ENCODE measurements at regions not wholly inside any gene's neighbourhood (a gene's known extent, or its start where the extent isn't known, plus 50 kb on each side); places are given as distances from the start of the nearest gene placed in this dataset.

DNA sequence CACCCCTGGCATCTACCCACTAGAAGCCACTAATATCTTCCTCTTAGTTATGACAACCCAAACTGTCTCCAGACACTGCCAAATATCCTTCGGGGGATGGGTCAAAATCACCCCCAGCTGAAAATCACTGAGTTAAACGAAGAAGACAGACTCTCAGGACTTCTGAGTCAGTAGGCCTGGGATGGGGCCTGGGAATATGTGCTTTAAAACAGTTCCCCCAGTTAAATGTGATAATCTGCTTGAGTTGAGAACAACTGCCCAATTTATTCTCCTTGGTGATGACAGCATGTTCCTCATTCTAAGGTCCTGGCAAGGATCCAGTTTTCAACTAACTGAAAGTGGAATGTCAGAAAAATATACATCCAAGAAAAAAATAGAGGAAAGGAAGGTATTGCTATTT lies 52.4 kb downstream of the CBLL2 start:
- H3K36me3 Mint-ChIP-seq (ENCODE audit: insufficient read depth, unreplicated experiment) = no peaks in the 10 kb centered on the region
- H3K27me3 ChIP-seq (replicated peaks; ENCODE audit: control insufficient read depth, insufficient read depth, low read length) = no peaks in the 10 kb centered on the region
- H3K4me3 Mint-ChIP-seq (ENCODE audit: unreplicated experiment) = no peak overlapping the region
- H3K27ac Mint-ChIP-seq (ENCODE audit: unreplicated experiment) = no peak overlapping the region
- H3K4me1 ChIP-seq = no peaks in the 10 kb centered on the region
- peaks cover 13% of the 10 kb centered on the region for H3K27me3 Mint-ChIP-seq (ENCODE audit: insufficient read depth, unreplicated experiment)
- no peaks in the 10 kb centered on the region for H3K36me3 ChIP-seq (ENCODE audit: control insufficient read depth, insufficient read depth, low read length)
- intact Hi-C loops (cut with micrococcal nuclease; ENCODE audit: unreplicated experiment) = no loop called here
- H3K4me3 ChIP-seq (ENCODE audit: low read depth, low read length) = no peak overlapping the region
- no peaks in the 10 kb centered on the region for H3K9me3 Mint-ChIP-seq (ENCODE audit: unreplicated experiment)
- ChIA-PET CTCF (no interaction called here), POLR2A (no interaction called here)
- no TSS peak for BruUV-seq (replicated peaks)
- no peaks in the 10 kb centered on the region for H3K4me1 Mint-ChIP-seq (ENCODE audit: low read depth, unreplicated experiment)
- TF ChIP-seq, protein P1, sequence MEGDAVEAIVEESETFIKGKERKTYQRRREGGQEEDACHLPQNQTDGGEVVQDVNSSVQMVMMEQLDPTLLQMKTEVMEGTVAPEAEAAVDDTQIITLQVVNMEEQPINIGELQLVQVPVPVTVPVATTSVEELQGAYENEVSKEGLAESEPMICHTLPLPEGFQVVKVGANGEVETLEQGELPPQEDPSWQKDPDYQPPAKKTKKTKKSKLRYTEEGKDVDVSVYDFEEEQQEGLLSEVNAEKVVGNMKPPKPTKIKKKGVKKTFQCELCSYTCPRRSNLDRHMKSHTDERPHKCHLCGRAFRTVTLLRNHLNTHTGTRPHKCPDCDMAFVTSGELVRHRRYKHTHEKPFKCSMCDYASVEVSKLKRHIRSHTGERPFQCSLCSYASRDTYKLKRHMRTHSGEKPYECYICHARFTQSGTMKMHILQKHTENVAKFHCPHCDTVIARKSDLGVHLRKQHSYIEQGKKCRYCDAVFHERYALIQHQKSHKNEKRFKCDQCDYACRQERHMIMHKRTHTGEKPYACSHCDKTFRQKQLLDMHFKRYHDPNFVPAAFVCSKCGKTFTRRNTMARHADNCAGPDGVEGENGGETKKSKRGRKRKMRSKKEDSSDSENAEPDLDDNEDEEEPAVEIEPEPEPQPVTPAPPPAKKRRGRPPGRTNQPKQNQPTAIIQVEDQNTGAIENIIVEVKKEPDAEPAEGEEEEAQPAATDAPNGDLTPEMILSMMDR (IDR thresholded peaks at IDR 0.05; ENCODE audit: insufficient read depth in 1 of 2, low read depth in 1 of 2, low read length in 1 of 2, severe bottlenecking in 1 of 2, unreplicated experiment in 1 of 2) = no peak
- no peak for DNase-seq
- H3K9me3 ChIP-seq = no peaks in the 10 kb centered on the region

DNA sequence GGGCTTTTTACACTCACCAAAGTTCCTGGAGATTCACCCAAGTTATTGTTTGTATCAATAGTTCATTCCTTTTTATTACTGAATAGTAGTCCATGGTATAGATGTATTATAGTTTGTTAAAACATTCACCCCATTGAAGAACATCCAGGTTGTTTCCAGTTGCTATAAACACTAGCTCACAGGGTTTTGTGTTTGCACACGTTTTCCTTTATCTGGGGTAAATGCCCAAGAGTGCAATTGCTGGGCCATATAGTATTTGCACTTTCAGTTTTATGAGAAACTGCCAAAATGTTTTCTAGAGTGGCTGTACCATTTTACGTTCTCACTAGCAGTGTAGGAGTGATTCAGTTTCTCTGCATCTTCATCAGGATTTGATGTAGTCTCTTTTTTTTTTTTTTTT lies 57.1 kb downstream of the CBLL2 start:
- Histone ChIP-seq H3K4me3 (ENCODE audit: low read depth, low read length) (no peak overlapping the region), H3K4me1 (no peaks in the 10 kb centered on the region), H3K27me3 (replicated peaks; ENCODE audit: control insufficient read depth, insufficient read depth, low read length) (no peaks in the 10 kb centered on the region), H3K36me3 (ENCODE audit: control insufficient read depth, insufficient read depth, low read length) (no peaks in the 10 kb centered on the region), H3K9me3 (no peaks in the 10 kb centered on the region)
- Mint-ChIP-seq H3K4me1 (ENCODE audit: low read depth, unreplicated experiment) (no peaks in the 10 kb centered on the region), H3K36me3 (ENCODE audit: insufficient read depth, unreplicated experiment) (no peaks in the 10 kb centered on the region), H3K27me3 (ENCODE audit: insufficient read depth, unreplicated experiment) (peaks cover 6% of the 10 kb centered on the region), H3K9me3 (ENCODE audit: unreplicated experiment) (no peaks in the 10 kb centered on the region), H3K4me3 (ENCODE audit: unreplicated experiment) (no peak overlapping the region), H3K27ac (ENCODE audit: unreplicated experiment) (no peak overlapping the region)
- ChIA-PET POLR2A (no interaction called here), CTCF (no interaction called here)
- TF ChIP-seq, protein P1 (IDR thresholded peaks at IDR 0.05; ENCODE audit: insufficient read depth in 1 of 2, low read depth in 1 of 2, low read length in 1 of 2, severe bottlenecking in 1 of 2, unreplicated experiment in 1 of 2) = no peak
- intact Hi-C loops (cut with micrococcal nuclease; ENCODE audit: unreplicated experiment) = no loop called here
- DNase-seq = no peak
- BruUV-seq (replicated peaks) = no TSS peak

DNA sequence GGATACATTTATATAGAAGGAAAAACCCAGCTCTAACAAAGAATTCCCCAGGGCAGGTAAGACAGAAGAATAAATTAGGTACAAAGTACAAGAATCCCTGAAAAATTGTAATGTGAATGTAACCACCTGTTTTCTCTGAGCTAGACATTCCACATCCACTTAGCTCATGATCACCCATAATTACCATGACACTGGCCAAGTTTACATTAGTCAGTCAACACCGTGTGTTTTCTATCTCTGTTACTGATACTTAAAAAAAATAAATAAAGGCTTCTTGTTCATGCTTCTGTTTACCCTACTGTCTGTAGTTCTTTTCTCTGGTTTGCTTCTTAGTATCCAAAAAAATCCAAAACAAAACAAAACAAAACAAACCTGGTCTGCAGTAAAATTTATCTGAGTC lies 66.0 kb downstream of the CBLL2 start:
- no peak for DNase-seq
- Mint-ChIP-seq H3K36me3 (ENCODE audit: insufficient read depth, unreplicated experiment) (no peaks in the 10 kb centered on the region), H3K27ac (ENCODE audit: unreplicated experiment) (no peak overlapping the region), H3K4me3 (ENCODE audit: unreplicated experiment) (no peak overlapping the region), H3K27me3 (ENCODE audit: insufficient read depth, unreplicated experiment) (peaks cover 2% of the 10 kb centered on the region), H3K9me3 (ENCODE audit: unreplicated experiment) (no peaks in the 10 kb centered on the region), H3K4me1 (ENCODE audit: low read depth, unreplicated experiment) (no peaks in the 10 kb centered on the region)
- Histone ChIP-seq H3K36me3 (ENCODE audit: control insufficient read depth, insufficient read depth, low read length) (no peaks in the 10 kb centered on the region), H3K4me3 (ENCODE audit: low read depth, low read length) (no peak overlapping the region), H3K9me3 (no peaks in the 10 kb centered on the region), H3K27me3 (replicated peaks; ENCODE audit: control insufficient read depth, insufficient read depth, low read length) (no peaks in the 10 kb centered on the region), H3K4me1 (no peaks in the 10 kb centered on the region)
- TF ChIP-seq, protein P1 (IDR thresholded peaks at IDR 0.05; ENCODE audit: insufficient read depth in 1 of 2, low read depth in 1 of 2, low read length in 1 of 2, severe bottlenecking in 1 of 2, unreplicated experiment in 1 of 2) = no peak
- no TSS peak for BruUV-seq (replicated peaks)
- ChIA-PET CTCF (no interaction called here), POLR2A (no interaction called here)
- intact Hi-C loops (cut with micrococcal nuclease; ENCODE audit: unreplicated experiment) = no loop called here

Data from Caco-2 (cell line).